Transverse colon (tissue), 4 donors: ENCODE measurements at regions not wholly inside any gene's neighbourhood (a gene's known extent, or its start where the extent isn't known, plus 50 kb on each side); places are given as distances from the start of the nearest gene placed in this dataset.
"Not testable (repeated sequence)": the region's sequence is repeated elsewhere in the genome, so short reads cannot be mapped to it uniquely, and the experiment has no call there.

Source experiments
- DNase-seq: peaks from one replicate; pipeline ENCODE4 v3.0.0-alpha.2; 2019
- H3K27ac ChIP-seq, 4 donors: fragments of 200-600 bp; sonication (generic); 2 replicates each; pipeline ENCODE4 v1.5.1; 2016 to 2018; ENCODE audit warnings: inconsistent platforms in 4 of 4
- H3K27me3 ChIP-seq: fragments of 200-600 bp; sonication (generic); 2 replicates; pipeline ENCODE4 v1.5.1; 2017; ENCODE audit warnings: inconsistent platforms
- H3K36me3 ChIP-seq, 4 donors: fragments of 200-600 bp; sonication (generic); 2 replicates each; pipeline ENCODE4 v1.5.1; 2017 to 2019; ENCODE audit warnings: inconsistent platforms in 4 of 4
- H3K4me1 ChIP-seq, 4 donors: fragments of 200-600 bp; sonication (generic); 2 replicates each; pipeline ENCODE4 v1.5.1; 2017 to 2020; ENCODE audit warnings: inconsistent platforms in 4 of 4
- H3K4me3 ChIP-seq, 4 donors: fragments of 200-600 bp; sonication (generic); 1 replicate in 1 of 4; 2 replicates in 3 of 4; pipeline versions ENCODE4 v1.5.1 to v1.6.1; 2017 to 2019; ENCODE audit warnings: inconsistent platforms in 4 of 4
- H3K9me3 ChIP-seq, 2 donors: fragments of 200-600 bp; sonication (generic); 2 replicates each; pipeline ENCODE4 v1.5.1; 2017 to 2019; ENCODE audit warnings: inconsistent platforms in 2 of 2
- CTCF ChIP-seq, 5 experiments: fragments of 200-600 bp in 3 of 5; fragments of 450-650 bp in 2 of 5; sonication (generic) in 3 of 5; IDR thresholded peaks; 1 replicate in 2 of 5; 2 replicates in 3 of 5; pipeline ENCODE4 v1.5.1; 2016 to 2017; ENCODE audit warnings: antibody characterized with exemption in 5 of 5, inconsistent platforms in 3 of 5, mild to moderate bottlenecking in 2 of 5, moderate library complexity in 1 of 5
- EP300 ChIP-seq: sonication (generic); formaldehyde crosslinking; IDR thresholded peaks from one replicate; pipeline ENCODE4 v1.6.1; 2017; ENCODE audit warnings: antibody characterized with exemption, low read depth
- POLR2A ChIP-seq: fragments of 450-650 bp; IDR thresholded peaks from one replicate; pipeline ENCODE4 v1.6.1; 2016; ENCODE audit warnings: antibody characterized with exemption, mild to moderate bottlenecking, moderate library complexity
- POLR2AphosphoS5 ChIP-seq, 3 donors: sonication (generic); formaldehyde crosslinking; IDR thresholded peaks; one replicate each; pipeline ENCODE4 v1.6.1; 2016; ENCODE audit warnings: antibody characterized with exemption in 3 of 3
- WGBS, 2 donors: methylation state at CpG; one replicate each; pipeline ENCODE4 v1.1.5; 2018; ENCODE audit warnings: low coverage in 1 of 2; 5-methylcytosine and 5-hydroxymethylcytosine counted together
- in situ Hi-C, 4 donors: fragments of 200-750 bp; cut with MboI; loops; one replicate each; pipeline versions ENCODE4 v1.15.0 to v1.15.1; 2017; ENCODE audit warnings: low sequenced_read_pairs in 3 of 4, low pct_ligation_motif_present in 1 of 4, low pct_unique_long_range_greater_than_20kb in 1 of 4
- intact Hi-C: fragments of 100-400 bp; cut with DNase I; formaldehyde crosslinking; loops from one replicate; pipeline ENCODE4 v1.15.1; 2023; ENCODE audit warnings: low total_unique reads

DNA sequence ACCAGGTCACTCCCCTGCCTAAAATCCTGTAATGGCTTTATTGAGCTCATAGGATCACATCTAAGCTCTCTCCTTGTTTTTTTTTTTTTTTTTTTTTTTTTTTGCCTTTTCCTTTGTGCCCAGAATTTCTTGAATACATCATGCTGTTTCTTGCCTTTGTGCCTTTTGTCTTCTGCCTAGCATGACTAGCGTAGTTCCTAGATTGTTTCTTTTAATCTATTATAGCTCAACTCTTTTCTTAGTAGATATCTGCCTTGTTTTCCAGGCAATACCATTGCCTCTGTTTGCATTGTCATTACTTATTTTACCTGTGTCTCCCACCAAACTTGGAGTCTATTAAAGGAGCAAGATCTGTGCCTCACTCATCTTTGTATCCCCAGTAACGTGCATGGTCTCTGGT, 106.1 kb upstream of the C9orf72 start:
- H3K36me3 ChIP-seq = no peaks in the 10 kb centered on the region
- no peak for TF ChIP-seq POLR2A
- TF ChIP-seq CTCF (IDR thresholded peaks at IDR 0.05) = no peak
- no peak for TF ChIP-seq POLR2AphosphoS5 (IDR thresholded peaks at IDR 0.05)
- no peak for TF ChIP-seq EP300
- 76 to 79% methylated on average over 2 of the region's 2 CpGs for WGBS, 2 donors
- intact Hi-C loops = no loop called here
- no peak overlapping the region for H3K4me3 ChIP-seq
- no peaks in the 10 kb centered on the region for H3K4me1 ChIP-seq
- in situ Hi-C loops = no loop called here
- no peak for DNase-seq
- H3K9me3 ChIP-seq = no peaks in the 10 kb centered on the region
- no peak overlapping the region for H3K27ac ChIP-seq
- H3K27me3 ChIP-seq = no peaks in the 10 kb centered on the region

GRCh38 chr9:27683181-27683580, 109.9 kb upstream of the C9orf72 start:
- no peak for DNase-seq
- TF ChIP-seq POLR2AphosphoS5 (IDR thresholded peaks at IDR 0.05) = no peak
- no peak for TF ChIP-seq POLR2A
- TF ChIP-seq EP300 = no peak
- no peak for TF ChIP-seq CTCF (IDR thresholded peaks at IDR 0.05)
- Histone ChIP-seq H3K27ac (no peak overlapping the region), H3K27me3 (no peaks in the 10 kb centered on the region), H3K9me3 (no peaks in the 10 kb centered on the region), H3K4me1 (no peaks in the 10 kb centered on the region), H3K4me3 (no peak overlapping the region), H3K36me3 (no peaks in the 10 kb centered on the region)
- 84 to 88% methylated on average over 4 to 7 of the region's 7 CpGs for WGBS, 2 donors
- intact Hi-C loops = no loop called here
- in situ Hi-C loops = no loop called here

DNA sequence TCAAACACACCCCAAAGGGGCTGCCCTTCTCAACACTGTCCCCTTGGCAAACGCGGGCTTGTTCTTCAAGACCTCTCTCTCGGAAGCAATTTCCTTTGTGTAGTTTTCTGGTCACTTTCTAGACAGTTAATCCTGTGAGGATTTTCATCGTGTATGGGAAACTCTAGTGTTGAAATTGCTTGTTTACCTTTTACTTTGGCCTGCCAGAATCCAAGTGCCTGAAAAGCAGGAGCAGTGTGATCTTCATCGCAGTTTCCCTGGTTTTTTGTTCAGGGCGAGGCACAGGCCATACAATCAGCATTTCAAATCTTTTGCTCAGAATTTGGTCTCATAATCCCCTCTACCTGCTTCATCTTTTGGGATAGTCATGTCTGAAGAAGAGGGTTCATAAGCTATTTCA, 115.7 kb upstream of the C9orf72 start:
- Histone ChIP-seq H3K36me3 (no peaks in the 10 kb centered on the region), H3K27me3 (no peaks in the 10 kb centered on the region), H3K27ac (no peak overlapping the region), H3K9me3 (no peaks in the 10 kb centered on the region), H3K4me3 (no peak overlapping the region), H3K4me1 (no peaks in the 10 kb centered on the region)
- WGBS, 2 donors = 57 to 64% methylated on average over 6 of the region's 6 CpGs
- TF ChIP-seq POLR2AphosphoS5 (IDR thresholded peaks at IDR 0.05) (no peak), CTCF (IDR thresholded peaks at IDR 0.05) (no peak)
- in situ Hi-C loops = no loop called here
- DNase-seq = no peak
- intact Hi-C loops = no loop called here

GRCh38 chr9:27690816-27691215, 117.5 kb upstream of the C9orf72 start:
- H3K27ac ChIP-seq, intact Hi-C loops, H3K4me1 ChIP-seq, H3K9me3 ChIP-seq, H3K27me3 ChIP-seq, H3K36me3 ChIP-seq, in situ Hi-C loops, H3K4me3 ChIP-seq: not testable (repeated sequence)
- 75% methylated on average over 9 of the region's 17 CpGs; no CpG with 5 or more reads in 1 of the 2 donors for WGBS, 2 donors
- DNase-seq = peak; percentile 59

- peaks cover 0 to 6% (median 0%) of the 10 kb centered on the region in 4 donors for H3K4me1 ChIP-seq
- no peak for DNase-seq
- TF ChIP-seq CTCF (IDR thresholded peaks at IDR 0.05) (no peak), POLR2AphosphoS5 (IDR thresholded peaks at IDR 0.05) (no peak)
- H3K36me3 ChIP-seq = no peaks in the 10 kb centered on the region
- in situ Hi-C loops (no loop called here), intact Hi-C loops (no loop called here)
- 9 to 50% methylated on average over 1 of the region's 1 CpG for WGBS, 2 donors
- H3K9me3 ChIP-seq = no peaks in the 10 kb centered on the region
- no peaks in the 10 kb centered on the region for H3K27me3 ChIP-seq
- H3K27ac ChIP-seq = no peak overlapping the region
- H3K4me3 ChIP-seq = no peak overlapping the region
Measured at GRCh38 chr9:27699621-27700020, 126.3 kb upstream of the C9orf72 start.
